Ishikawa (cell line): ENCODE measurements at regions not wholly inside any gene's neighbourhood (a gene's known extent, or its start where the extent isn't known, plus 50 kb on each side); places are given as distances from the start of the nearest gene placed in this dataset.

Experiments
- CEBPB ChIP-seq: IDR thresholded peaks from 2 replicates; pipeline ENCODE4 v1.6.1; 2012
- CREB1 ChIP-seq: IDR thresholded peaks from 2 replicates; pipeline ENCODE4 v1.6.1; 2012; ENCODE audit warnings: low read depth
- EGR1 ChIP-seq: IDR thresholded peaks from 2 replicates; pipeline ENCODE4 v1.6.1; 2012
- EP300 ChIP-seq: IDR thresholded peaks from 2 replicates; pipeline ENCODE4 v1.6.1; 2012; ENCODE audit warnings: borderline replicate concordance
- FOXM1 ChIP-seq: IDR thresholded peaks from 2 replicates; pipeline ENCODE4 v1.6.1; 2012; ENCODE audit warnings: low read depth, borderline replicate concordance
- MAX ChIP-seq: IDR thresholded peaks from 2 replicates; pipeline ENCODE4 v1.6.1; 2012
- NFIC ChIP-seq: IDR thresholded peaks from 2 replicates; pipeline ENCODE4 v1.6.1; 2012
- RAD21 ChIP-seq: IDR thresholded peaks from 2 replicates; pipeline ENCODE4 v1.6.1; 2012; ENCODE audit warnings: low read depth
- REST ChIP-seq: IDR thresholded peaks from 2 replicates; pipeline ENCODE4 v1.6.1; 2012; ENCODE audit warnings: low read depth, mild to moderate bottlenecking
- TAF1 ChIP-seq: IDR thresholded peaks from 2 replicates; pipeline ENCODE4 v1.6.1; 2012; ENCODE audit warnings: low read depth, mild to moderate bottlenecking
- TCF12 ChIP-seq: IDR thresholded peaks from 2 replicates; pipeline ENCODE4 v1.6.1; 2012; ENCODE audit warnings: low read depth
- TEAD4 ChIP-seq: IDR thresholded peaks from 2 replicates; pipeline ENCODE4 v1.6.1; 2012
- USF1 ChIP-seq: IDR thresholded peaks from 2 replicates; pipeline ENCODE4 v1.6.1; 2012
- YY1 ChIP-seq: IDR thresholded peaks from 2 replicates; pipeline ENCODE4 v1.6.1; 2012; ENCODE audit warnings: low read depth
- ZBTB7A ChIP-seq: IDR thresholded peaks from 2 replicates; pipeline ENCODE4 v1.6.1; 2012; ENCODE audit warnings: low read depth

GRCh38 chr3:27556887-27557286 lies 72.7 kb upstream of the SLC4A7 start:
- no peak for TF ChIP-seq CREB1

GRCh38 chr3:27554706-27555105 lies 70.5 kb upstream of the SLC4A7 start:
- TF ChIP-seq REST (no peak), TCF12 (no peak), EP300 (no peak), RAD21 (no peak), EGR1 (no peak), YY1 (no peak), NFIC (no peak), TEAD4 (no peak), USF1 (no peak), CEBPB (no peak), TAF1 (no peak), ZBTB7A (no peak), FOXM1 (no peak), CREB1 (no peak), MAX (no peak)

- TF ChIP-seq MAX (no peak), NFIC (no peak), USF1 (no peak), TEAD4 (no peak), EGR1 (no peak), CREB1 (no peak), TCF12 (no peak), CEBPB (no peak), TAF1 (no peak), REST (no peak), ZBTB7A (no peak), EP300 (no peak), FOXM1 (no peak), RAD21 (no peak)
These were observed 69.8 kb upstream of the SLC4A7 start for GRCh38 chr3:27553886-27554540.

GRCh38 chr3:27552708-27553107 lies 68.5 kb upstream of the SLC4A7 start:
- TF ChIP-seq TEAD4 = peak; percentile 54

- TF ChIP-seq EP300 (no peak), CEBPB (no peak), TAF1 (no peak), MAX (no peak), USF1 (no peak), ZBTB7A (no peak), YY1 (no peak), TCF12 (no peak), RAD21 (no peak), FOXM1 (no peak), CREB1 (no peak), EGR1 (no peak), REST (no peak), TEAD4 (no peak), NFIC (no peak)
These were observed 60.9 kb upstream of the SLC4A7 start for GRCh38 chr3:27545061-27545460.
